H9 (cell line): ENCODE measurements at regions not wholly inside any gene's neighbourhood (a gene's known extent, or its start where the extent isn't known, plus 50 kb on each side); places are given as distances from the start of the nearest gene placed in this dataset.

ENCODE experiments used
- DNase-seq: peaks from one replicate; pipeline ENCODE4 v3.0.0-alpha.2; 2017
- H2AFZ ChIP-seq: one replicate; pipeline ENCODE4 v1.6.1; 2013; ENCODE audit warnings: mild to moderate bottlenecking, low read length, control low read depth, moderate library complexity
- H2AK5ac ChIP-seq: 2 replicates; pipeline ENCODE4 v1.6.1; 2013; ENCODE audit warnings: low read length, control low read depth, mixed read lengths; ENCODE audit not compliant: insufficient read length
- H2BK120ac ChIP-seq: one replicate; pipeline ENCODE4 v1.6.1; 2013; ENCODE audit warnings: low read depth, mild to moderate bottlenecking, low read length, control low read depth, inconsistent platforms; ENCODE audit not compliant: poor library complexity, severe bottlenecking
- H2BK12ac ChIP-seq: 2 replicates; pipeline ENCODE4 v1.6.1; 2013; ENCODE audit warnings: low read length, control low read depth, mixed read lengths, low read depth; ENCODE audit not compliant: insufficient read length
- H2BK15ac ChIP-seq: 2 replicates; pipeline ENCODE4 v1.6.1; 2013; ENCODE audit warnings: low read depth, low read length, control low read depth
- H2BK20ac ChIP-seq: one replicate; pipeline ENCODE4 v1.6.1; 2013; ENCODE audit warnings: low read depth, mild to moderate bottlenecking, low read length, control low read depth, inconsistent platforms; ENCODE audit not compliant: poor library complexity, severe bottlenecking
- H2BK5ac ChIP-seq: 2 replicates; pipeline ENCODE4 v1.6.1; 2013; ENCODE audit warnings: low read length, control low read depth, mixed read lengths; ENCODE audit not compliant: insufficient read length
- H3K14ac ChIP-seq: 2 replicates; pipeline ENCODE4 v1.6.1; 2013; ENCODE audit warnings: low read length, control low read depth; ENCODE audit not compliant: insufficient read depth
- H3K18ac ChIP-seq: 2 replicates; pipeline ENCODE4 v1.6.1; 2013; ENCODE audit warnings: low read depth, mild to moderate bottlenecking, mixed read lengths, low read length, control low read depth; ENCODE audit not compliant: insufficient read length
- H3K23ac ChIP-seq: 2 replicates; pipeline ENCODE4 v1.6.1; 2013; ENCODE audit warnings: low read length, control low read depth, mixed read lengths, low read depth; ENCODE audit not compliant: insufficient read length
- H3K23me2 ChIP-seq: 2 replicates; pipeline ENCODE4 v1.6.1; 2013; ENCODE audit warnings: low read depth, mild to moderate bottlenecking, mixed read lengths, low read length, control low read depth; ENCODE audit not compliant: insufficient read length, poor library complexity, severe bottlenecking
- H3K27ac ChIP-seq: 2 replicates; pipeline ENCODE4 v1.5.1; 2013; ENCODE audit warnings: low read length, control low read depth, mixed read lengths, low read depth; ENCODE audit not compliant: insufficient read length
- H3K27me3 ChIP-seq: 2 replicates; pipeline ENCODE4 v1.6.1; 2013; ENCODE audit warnings: low read length, control low read depth, inconsistent platforms; ENCODE audit not compliant: insufficient read depth
- H3K4ac ChIP-seq: 2 replicates; pipeline ENCODE4 v1.6.1; 2013; ENCODE audit warnings: low read depth, mild to moderate bottlenecking, control low read depth, inconsistent platforms, low read length, moderate library complexity
- H3K4me1 ChIP-seq: 2 replicates; pipeline ENCODE4 v1.6.1; 2013; ENCODE audit warnings: low read length, control low read depth, inconsistent platforms; ENCODE audit not compliant: insufficient read depth
- H3K4me2 ChIP-seq: 2 replicates; pipeline ENCODE4 v1.6.1; 2013; ENCODE audit warnings: low read length, control low read depth, mixed read lengths; ENCODE audit not compliant: insufficient read length, insufficient read depth
- H3K56ac ChIP-seq: 2 replicates; pipeline ENCODE4 v1.6.1; 2013; ENCODE audit warnings: low read depth, mild to moderate bottlenecking, mixed read lengths, low read length, control low read depth; ENCODE audit not compliant: insufficient read length
- H3K79me1 ChIP-seq: 2 replicates; pipeline ENCODE4 v1.6.1; 2013; ENCODE audit warnings: low read depth, mild to moderate bottlenecking, moderate library complexity, low read length, control low read depth, inconsistent platforms; ENCODE audit not compliant: insufficient read depth, poor library complexity, severe bottlenecking
- H3K79me2 ChIP-seq: 2 replicates; pipeline ENCODE4 v1.6.1; 2013; ENCODE audit warnings: low read length, control low read depth, inconsistent platforms; ENCODE audit not compliant: insufficient read depth
- H3K9ac ChIP-seq: 2 replicates; pipeline ENCODE4 v1.6.1; 2013; ENCODE audit warnings: low read length, control low read depth, mixed read lengths; ENCODE audit not compliant: insufficient read length; ENCODE audit errors: extremely low read depth
- H3K9me3 ChIP-seq: one replicate; pipeline ENCODE4 v1.6.1; 2013; ENCODE audit warnings: low read depth, low read length, inconsistent platforms; ENCODE audit not compliant: control insufficient read depth
- H3T11ph ChIP-seq: one replicate; pipeline ENCODE4 v1.6.1; 2013; ENCODE audit warnings: mild to moderate bottlenecking, low read length, control low read depth, inconsistent platforms
- H4K20me1 ChIP-seq: one replicate; pipeline ENCODE4 v1.6.1; 2013; ENCODE audit not compliant: control insufficient read depth, insufficient read length, insufficient read depth
- H4K5ac ChIP-seq: 2 replicates; pipeline ENCODE4 v1.6.1; 2013; ENCODE audit warnings: low read depth, mild to moderate bottlenecking, mixed read lengths, low read length, control low read depth; ENCODE audit not compliant: insufficient read length
- H4K8ac ChIP-seq: replicated peaks from 2 replicates; pipeline ENCODE4 v1.6.1; 2013; ENCODE audit warnings: low read length, control low read depth, mixed read lengths, low read depth; ENCODE audit not compliant: insufficient read length
- H4K91ac ChIP-seq: 2 replicates; pipeline ENCODE4 v1.6.1; 2013; ENCODE audit warnings: low read depth, mild to moderate bottlenecking, moderate library complexity, mixed read lengths, low read length, control low read depth; ENCODE audit not compliant: insufficient read length
- H3K27ac Mint-ChIP-seq, 3 experiments: 2 replicates in 2 of 3; 3 replicates in 1 of 3; pipeline ENCODE4 v1.8.0; 2020 to 2021; ENCODE audit warnings: mixed read lengths in 3 of 3, mild to moderate bottlenecking in 1 of 3, moderate library complexity in 1 of 3
- H3K27me3 Mint-ChIP-seq: 2 replicates; pipeline ENCODE4 v1.8.0; 2021; ENCODE audit warnings: low read depth, mild to moderate bottlenecking, moderate library complexity, mixed read lengths
- H3K36me3 Mint-ChIP-seq, 3 experiments: 2 replicates in 2 of 3; 3 replicates in 1 of 3; pipeline ENCODE4 v1.8.0; 2020 to 2021; ENCODE audit warnings: low read depth in 3 of 3, mixed read lengths in 3 of 3; ENCODE audit not compliant: insufficient read depth in 1 of 3
- H3K4me1 Mint-ChIP-seq, 2 experiments: 2 replicates each; pipeline ENCODE4 v1.8.0; 2020; ENCODE audit warnings: mixed read lengths in 2 of 2
- H3K4me3 Mint-ChIP-seq, 2 experiments: 2 replicates in 1 of 2; 3 replicates in 1 of 2; pipeline ENCODE4 v1.8.0; 2020 to 2021; ENCODE audit warnings: mild to moderate bottlenecking in 2 of 2, mixed read lengths in 2 of 2, moderate library complexity in 1 of 2
- H3K9me3 Mint-ChIP-seq, 2 experiments: 2 replicates in 1 of 2; 3 replicates in 1 of 2; pipeline ENCODE4 v1.8.0; 2020; ENCODE audit warnings: mild to moderate bottlenecking in 2 of 2, mixed read lengths in 2 of 2, moderate library complexity in 1 of 2
- WGBS: extraction: QIAGEN DNeasy Blood & Tissue Kit; methylation state at CpG from one replicate; pipeline ENCODE4 v1.1.7; 2013; ENCODE audit warnings: missing lambda C conversion rate, low lambda C conversion rate, mixed read lengths; ENCODE audit not compliant: insufficient read length; ENCODE audit errors: extremely low coverage; 5-methylcytosine and 5-hydroxymethylcytosine counted together
- TF ChIP-seq, protein P1 (sequence below): fragments of 200-600 bp; sonication (generic); conservative IDR thresholded peaks from 3 replicates; pipeline ENCODE4 v1.8.0; 2021; ENCODE audit warnings: antibody characterized with exemption, mild to moderate bottlenecking

DNA sequence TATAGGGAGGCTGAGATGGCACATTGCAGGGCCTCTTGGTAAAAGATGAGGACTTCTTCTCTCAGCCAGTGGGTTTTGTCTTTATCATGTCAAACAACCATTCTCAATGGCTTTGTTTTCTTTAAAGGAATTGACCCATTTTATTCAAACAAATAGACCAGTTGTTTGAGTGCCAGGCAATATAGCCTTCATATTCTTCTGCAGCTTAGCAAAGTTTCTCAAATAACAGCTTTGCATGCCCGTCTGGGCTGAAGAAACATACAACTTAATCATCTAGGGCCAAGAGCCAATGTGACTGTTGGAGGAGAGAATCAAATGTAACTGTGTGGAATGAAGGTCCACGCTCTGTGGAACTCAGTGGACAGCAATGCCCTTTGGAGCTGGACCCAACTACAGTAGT lies 57.4 kb upstream of the ADRA1B start:
- H3K27ac Mint-ChIP-seq, result no peak overlapping the region
- H3K9me3 ChIP-seq, result no peaks in the 10 kb centered on the region
- no peaks in the 10 kb centered on the region for H4K20me1 ChIP-seq
- H3K79me1 ChIP-seq, result no peaks in the 10 kb centered on the region
- H3K9ac ChIP-seq, result no peak overlapping the region
- H3K23me2 ChIP-seq, result no peaks in the 10 kb centered on the region
- no peak overlapping the region for H4K5ac ChIP-seq
- H2AFZ ChIP-seq, result no peak overlapping the region
- H3K4ac ChIP-seq, result no peak overlapping the region
- no peak overlapping the region for H2BK12ac ChIP-seq
- no peak overlapping the region for H4K91ac ChIP-seq
- H3K4me3 Mint-ChIP-seq, result no peak overlapping the region
- no CpG with 5 or more reads among the region's 2 CpGs for WGBS
- H3K4me1 ChIP-seq, result no peaks in the 10 kb centered on the region
- no peak overlapping the region for H2BK15ac ChIP-seq
- H3K9me3 Mint-ChIP-seq, result no peaks in the 10 kb centered on the region
- H3K79me2 ChIP-seq, result no peaks in the 10 kb centered on the region
- TF ChIP-seq, protein P1, sequence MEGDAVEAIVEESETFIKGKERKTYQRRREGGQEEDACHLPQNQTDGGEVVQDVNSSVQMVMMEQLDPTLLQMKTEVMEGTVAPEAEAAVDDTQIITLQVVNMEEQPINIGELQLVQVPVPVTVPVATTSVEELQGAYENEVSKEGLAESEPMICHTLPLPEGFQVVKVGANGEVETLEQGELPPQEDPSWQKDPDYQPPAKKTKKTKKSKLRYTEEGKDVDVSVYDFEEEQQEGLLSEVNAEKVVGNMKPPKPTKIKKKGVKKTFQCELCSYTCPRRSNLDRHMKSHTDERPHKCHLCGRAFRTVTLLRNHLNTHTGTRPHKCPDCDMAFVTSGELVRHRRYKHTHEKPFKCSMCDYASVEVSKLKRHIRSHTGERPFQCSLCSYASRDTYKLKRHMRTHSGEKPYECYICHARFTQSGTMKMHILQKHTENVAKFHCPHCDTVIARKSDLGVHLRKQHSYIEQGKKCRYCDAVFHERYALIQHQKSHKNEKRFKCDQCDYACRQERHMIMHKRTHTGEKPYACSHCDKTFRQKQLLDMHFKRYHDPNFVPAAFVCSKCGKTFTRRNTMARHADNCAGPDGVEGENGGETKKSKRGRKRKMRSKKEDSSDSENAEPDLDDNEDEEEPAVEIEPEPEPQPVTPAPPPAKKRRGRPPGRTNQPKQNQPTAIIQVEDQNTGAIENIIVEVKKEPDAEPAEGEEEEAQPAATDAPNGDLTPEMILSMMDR, result no peak
- peaks cover 3% of the 10 kb centered on the region; the same call in 1 of the 2 replicates for H3K27me3 Mint-ChIP-seq
- no peaks in the 10 kb centered on the region for H3K4me1 Mint-ChIP-seq
- H2AK5ac ChIP-seq, result no peak overlapping the region
- H3K56ac ChIP-seq, result no peak overlapping the region
- no peak overlapping the region for H3K14ac ChIP-seq
- H3T11ph ChIP-seq, result no peak overlapping the region
- no peak overlapping the region for H3K4me2 ChIP-seq
- no peak overlapping the region for H3K23ac ChIP-seq
- no peaks in the 10 kb centered on the region for H3K36me3 Mint-ChIP-seq
- no peak overlapping the region for H3K27ac ChIP-seq
- H4K8ac ChIP-seq, result no peak overlapping the region
- H2BK5ac ChIP-seq, result no peak overlapping the region
- no peak overlapping the region for H2BK20ac ChIP-seq
- H2BK120ac ChIP-seq, result no peak overlapping the region
- H3K18ac ChIP-seq, result no peak overlapping the region
- no peak for DNase-seq
- H3K27me3 ChIP-seq, result no peaks in the 10 kb centered on the region
